Hypothalamus (tissue), 51 donors: ENCODE measurements at regions not wholly inside any gene's neighbourhood (a gene's known extent, or its start where the extent isn't known, plus 50 kb on each side); places are given as distances from the start of the nearest gene placed in this dataset.

Experiments used
- DNase-seq, 51 donors: peaks; one replicate each; lab custom pipeline; 2025; lab: John Stamatoyannopoulos, UW

DNA sequence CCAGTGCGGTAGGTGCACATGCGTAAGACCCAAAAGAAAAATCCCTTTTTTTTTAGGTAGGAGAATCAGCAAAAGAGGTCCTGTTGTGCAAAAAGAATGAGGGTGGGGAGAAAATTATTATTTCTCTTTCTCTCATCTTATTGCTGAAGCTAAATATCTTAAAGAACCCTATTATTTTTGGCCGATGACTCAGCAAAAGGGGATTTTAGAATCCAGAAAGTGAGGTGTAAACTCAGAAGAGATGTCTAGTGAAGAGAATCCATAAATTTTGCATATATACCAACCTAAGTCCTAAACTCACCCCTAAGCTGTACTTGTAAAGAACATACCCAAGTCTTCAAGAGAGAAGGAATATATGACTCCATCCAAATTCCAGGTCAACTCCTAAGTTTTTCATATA lies 386.3 kb upstream of the ZNF717 start:
- DNase-seq = no peak

DNA sequence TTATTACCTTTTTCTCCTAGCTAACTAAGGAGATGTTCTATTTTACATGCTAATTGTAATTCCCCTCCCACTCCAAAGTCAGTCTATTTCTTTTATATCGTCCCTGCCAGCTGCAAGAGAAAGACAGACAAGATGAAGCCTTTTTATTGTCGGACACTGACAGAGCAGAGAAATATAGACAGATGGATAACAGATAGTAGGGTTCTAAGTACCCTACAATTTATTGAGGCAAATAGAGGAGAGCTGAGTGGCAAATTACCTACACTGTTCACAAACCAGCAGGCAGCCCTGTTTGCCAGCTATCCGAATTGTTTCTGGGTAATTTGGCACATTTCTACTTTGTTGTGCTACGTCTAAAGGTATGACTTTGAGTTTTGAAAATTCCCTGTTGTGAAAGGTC lies 392.3 kb upstream of the ZNF717 start:
- no peak for DNase-seq

DNA sequence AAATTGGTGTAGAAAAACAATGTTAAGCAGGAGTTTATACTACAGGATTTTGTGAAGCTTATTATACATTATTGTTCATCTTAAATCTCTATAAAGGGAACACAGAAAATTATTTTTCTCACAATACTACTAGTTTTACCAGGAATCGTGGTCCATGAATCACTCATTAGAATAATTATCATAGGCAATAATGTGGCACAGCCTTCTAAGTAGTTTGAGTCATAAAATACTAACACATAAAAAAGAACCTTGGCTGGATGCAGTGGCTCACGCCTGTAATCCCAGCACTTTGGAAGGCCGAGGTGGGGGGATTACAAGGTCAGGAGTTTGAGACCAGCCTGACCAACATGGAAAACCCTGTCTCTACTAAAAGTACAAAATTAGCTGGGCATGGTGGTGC lies 393.1 kb upstream of the ZNF717 start:
- DNase-seq = no peak

DNA sequence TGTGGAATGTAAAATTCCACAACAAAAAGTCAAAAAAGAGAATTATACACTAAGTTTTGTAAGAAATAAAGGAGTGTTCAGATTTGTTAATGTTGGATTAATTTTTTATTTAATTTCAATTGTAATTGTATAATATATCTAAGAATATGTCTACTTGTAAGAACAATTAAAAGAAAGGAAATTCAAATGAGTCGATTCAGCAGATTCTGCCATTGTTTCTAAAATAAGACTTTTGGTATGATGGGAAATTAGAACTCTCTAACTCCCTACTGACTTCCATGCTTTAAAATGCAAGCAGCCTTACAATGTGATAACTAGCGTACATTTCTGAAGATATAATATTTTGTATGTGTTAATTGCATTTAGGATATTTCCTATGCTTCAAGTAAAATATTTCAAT lies 395.9 kb upstream of the ZNF717 start:
- no peak for DNase-seq

DNA sequence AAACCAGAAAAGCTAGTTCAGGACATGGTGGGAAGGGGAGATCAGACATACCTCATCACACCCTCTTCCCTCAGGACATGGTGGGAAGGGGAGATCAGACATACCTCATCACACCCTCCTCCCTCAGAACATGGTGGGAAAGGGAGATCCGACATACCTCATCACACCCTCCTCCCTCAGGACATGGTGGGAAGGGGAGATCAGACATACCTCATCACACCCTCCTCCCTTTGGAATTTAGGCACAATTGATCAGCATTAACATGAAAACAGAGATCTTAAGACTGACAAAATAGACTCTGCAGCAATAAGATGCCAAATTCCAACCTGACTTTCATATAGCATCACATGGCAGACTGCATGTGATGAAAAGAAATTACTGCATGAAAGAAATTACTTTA lies 412.7 kb upstream of the ZNF717 start:
- no peak for DNase-seq

DNA sequence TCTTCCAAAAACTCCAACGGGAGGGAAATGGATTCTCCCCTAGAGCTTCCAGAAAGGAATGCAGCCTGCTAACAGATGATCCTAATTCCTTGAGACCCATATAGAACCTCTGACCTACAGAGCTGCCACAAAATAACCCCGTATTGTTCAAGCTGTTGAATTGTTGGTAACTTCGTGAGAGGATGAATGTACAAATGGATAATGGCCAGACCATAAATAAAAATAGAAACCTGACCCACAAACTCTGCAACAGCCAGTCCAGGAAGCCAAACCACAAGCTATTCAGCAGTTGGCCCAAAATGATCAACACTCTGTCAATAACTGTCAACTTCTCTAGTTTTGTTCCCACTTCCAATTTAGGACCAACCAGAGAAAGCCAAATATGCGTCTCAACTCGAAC lies 414.0 kb upstream of the ZNF717 start:
- DNase-seq = no peak

DNA sequence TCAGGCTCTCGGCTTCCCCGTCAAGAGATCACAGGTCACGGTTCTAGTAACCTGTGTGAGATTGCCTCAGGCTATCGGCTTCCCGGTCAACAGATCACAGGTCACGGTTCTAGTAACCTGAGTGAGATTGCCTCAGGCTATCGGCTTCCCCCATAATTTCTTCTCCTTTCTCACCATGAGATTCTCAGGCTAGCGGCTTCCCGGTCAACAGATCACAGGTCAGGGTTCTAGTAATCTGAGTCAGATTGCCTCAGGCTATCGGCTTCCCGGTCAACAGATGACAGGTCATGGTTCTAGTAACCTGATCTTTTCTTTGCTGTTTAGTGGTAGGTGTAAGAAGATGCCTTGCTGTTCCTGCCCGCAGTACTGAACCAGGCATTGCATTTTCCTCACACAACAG lies 418.2 kb upstream of the ZNF717 start:
- DNase-seq = no peak

DNA sequence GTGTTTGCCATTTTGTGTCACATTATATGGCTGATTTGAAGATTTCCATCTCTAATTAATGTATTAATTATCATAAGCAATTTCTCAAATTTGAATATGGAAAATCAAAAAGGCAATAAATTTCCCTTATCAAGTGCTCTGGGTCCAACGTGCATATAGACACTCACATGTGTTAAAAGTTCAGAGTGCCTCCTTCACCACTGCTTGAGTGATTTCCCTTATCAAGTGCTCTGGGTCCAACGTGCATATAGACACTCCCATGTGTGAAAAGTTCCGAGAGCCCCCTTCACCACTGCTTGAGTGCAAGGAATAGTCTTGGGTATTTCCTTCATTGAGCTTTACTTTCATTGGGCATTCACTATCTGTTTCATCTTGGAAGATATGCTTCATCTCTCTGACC lies 421.0 kb upstream of the ZNF717 start:
- DNase-seq = no peak

DNA sequence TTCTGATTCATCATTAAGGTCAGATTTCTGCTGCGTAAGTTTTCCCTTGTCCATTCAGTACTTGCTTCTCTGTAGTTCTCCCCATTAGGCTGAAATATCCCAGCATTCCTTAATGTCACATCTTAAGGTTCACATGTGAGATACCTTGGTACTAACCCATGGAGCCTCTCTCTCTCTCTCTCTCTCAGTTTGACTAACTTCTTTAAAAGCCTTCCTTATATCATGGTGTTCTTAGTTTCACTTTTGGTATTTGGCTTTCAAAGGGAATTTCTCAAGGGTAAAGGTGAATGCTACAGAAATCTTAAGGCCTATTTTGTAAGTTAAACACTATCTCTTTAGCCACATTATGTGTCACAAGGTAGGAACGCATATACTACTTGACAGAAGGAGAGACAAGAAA lies 427.3 kb upstream of the ZNF717 start:
- DNase-seq = no peak

DNA sequence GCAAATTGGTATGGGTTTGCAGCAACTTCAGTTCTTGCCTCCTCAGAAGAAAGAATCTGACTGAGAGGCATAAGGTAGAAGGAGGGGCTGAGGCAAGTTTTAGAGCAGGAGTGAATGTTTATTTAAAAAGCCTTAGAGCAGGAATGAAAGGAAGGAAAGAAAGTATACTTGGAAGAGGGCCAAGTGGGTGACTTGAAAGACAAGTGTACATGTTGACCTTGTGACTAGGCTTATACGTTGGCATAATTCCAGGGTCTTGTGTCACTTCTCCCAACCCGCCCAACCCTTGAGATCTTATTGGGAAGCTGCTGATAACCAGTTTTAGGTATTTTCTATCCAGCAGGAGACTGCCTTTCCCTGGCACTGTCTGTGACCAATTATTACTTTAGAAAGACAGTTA lies 436.9 kb upstream of the ZNF717 start:
- no peak for DNase-seq

DNA sequence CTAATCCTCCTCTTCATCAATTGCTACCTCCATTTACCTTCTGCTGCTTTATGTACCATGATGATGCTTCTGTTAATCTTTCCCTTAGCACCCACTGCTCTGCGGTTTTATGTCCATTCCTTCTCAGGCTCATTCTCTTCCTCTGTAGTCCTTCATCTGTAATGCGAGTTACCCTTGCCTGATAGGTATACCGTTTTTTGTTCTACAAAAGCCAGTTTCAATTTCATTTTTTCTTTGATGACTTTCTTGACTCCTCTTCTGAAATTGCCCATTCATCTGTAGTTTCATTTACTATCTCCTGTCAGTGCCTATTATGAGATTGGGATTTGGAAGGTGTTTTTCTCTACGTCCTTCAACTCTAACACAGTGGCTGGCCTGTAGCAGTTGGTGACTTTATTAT lies 445.9 kb upstream of the ZNF717 start:
- no peak for DNase-seq

DNA sequence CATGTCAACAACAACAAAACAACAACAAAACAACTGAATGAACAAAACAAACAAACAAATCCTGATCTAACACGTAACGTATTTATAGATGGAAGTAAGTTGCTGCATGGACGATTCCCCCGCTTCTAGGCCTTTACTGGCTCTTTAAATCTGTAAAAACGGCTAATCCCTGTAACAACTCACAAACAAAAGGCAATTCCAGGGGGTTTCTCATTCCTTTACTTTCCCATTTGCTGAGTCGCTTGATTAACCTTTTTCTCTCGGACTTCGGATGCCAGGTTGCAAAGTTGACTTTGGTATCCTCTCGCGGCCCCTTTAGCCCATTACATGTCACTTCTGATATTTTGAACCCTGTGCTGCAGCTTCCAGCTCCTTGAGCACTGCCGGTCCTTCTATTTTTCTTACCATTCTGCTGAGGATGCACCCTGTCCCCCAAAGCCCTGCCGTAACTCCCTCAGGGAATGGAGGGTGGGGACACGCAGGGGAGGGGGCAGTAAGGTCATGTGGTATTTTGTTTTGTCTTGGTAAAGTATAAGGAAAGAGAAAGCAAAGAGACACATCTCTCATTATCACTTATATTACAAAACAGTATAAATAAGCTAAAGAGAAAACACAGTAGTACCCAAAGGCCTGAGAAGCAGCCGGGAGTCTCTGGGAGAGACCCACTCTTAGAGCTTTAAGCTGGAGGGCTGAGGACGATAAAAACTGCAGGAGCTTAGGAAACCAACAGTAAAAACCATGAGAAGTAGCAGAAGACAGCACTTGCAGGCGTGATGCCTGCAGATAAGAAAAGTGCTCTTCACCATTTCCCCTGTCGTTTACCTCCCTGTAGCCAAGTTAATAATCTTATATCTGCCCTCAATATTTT lies 457.8 kb upstream of the ZNF717 start:
- DNase-seq = no peak

DNA sequence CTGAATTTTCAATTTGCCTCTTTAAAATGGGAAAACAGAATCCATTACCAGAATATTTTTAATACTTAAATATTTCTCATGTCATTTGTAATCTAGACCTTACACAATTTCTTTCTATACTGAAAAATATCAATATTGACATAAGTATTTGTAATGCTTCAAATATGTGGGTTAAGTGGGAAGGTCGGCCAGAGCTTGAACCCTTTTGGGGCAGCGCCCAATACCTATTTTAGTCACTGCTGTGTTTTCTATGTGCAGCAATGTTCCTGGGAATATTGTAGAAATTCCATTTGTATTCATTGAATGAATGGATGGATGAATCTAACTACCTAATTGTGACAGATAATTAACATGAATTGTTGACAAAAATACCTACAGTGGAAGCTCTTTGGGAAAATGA lies 459.7 kb upstream of the ZNF717 start:
- DNase-seq = no peak

DNA sequence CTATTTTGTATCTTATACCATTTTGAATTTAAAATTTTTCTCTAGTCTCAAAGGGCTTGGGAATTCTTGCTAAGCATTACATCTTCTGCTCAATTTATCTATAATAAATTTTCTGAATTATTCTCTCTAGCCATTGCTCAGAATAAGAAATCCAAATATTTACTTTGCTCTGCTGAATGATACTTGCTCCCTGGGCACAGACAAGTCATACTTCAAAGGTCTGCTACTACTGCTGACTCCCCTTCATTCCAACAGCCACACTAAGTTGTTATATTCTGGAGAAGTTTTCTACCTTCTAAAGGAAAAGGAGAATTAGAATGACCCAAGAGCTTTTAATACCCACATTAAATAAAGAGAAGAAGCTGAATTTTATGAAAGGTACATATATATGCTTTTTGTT lies 460.3 kb upstream of the ZNF717 start:
- no peak for DNase-seq

DNA sequence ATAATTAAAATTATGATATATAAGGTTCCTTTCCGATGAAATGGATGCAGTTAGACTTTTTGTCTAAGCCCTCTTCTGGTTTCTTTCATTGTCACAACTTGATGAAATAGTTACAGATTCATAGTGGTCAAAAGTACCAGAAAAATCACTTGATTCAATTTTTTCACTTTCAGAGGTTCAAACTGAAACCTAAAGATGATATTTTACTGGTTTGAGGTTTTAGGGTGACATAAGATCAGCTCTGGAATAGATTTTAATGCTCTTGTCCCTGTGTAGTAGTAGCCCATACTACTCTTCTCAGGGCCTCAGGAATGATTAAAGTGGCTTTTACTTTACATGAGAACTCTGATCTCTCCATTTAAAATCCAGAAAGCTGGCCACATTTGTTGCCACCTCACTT lies 479.1 kb upstream of the ZNF717 start:
- no peak for DNase-seq

DNA sequence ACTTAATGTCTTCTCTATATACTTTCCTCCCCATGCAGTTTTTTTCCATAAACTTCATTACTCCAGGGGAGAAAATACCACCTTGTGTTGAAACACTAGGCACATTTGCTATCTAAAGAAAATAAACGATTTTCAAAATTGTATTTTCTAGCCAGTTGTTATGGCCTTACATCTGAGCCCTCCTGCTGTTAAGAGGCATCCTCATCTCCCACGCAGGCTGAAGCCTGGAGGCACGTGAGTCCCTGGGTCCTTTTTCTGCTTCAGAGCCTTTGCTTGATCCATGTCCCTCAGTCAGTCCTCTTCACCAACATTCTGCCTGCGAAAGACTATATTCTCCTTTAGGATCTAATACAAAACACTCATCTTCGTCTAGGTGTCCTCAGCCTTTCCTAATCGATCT lies 479.6 kb upstream of the ZNF717 start:
- DNase-seq = no peak

DNA sequence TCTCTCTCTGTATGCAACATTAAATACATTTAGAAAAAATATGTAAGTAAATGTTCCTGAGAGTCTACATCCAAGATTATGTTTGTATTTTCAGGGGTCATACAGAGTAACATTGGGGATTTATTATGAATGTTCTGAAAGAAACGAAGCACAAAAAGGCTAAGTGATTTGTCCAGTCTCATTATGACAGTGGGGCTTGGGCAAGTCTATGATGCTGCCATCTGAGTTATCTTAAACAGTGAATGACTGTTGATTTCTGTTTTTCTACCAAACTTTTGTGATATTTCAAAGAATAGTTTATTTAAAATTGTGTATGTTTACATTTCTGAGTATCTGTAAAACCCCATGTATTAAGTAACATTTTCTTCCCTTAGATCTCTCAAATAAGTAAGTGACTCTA lies 481.2 kb upstream of the ZNF717 start:
- DNase-seq = no peak

DNA sequence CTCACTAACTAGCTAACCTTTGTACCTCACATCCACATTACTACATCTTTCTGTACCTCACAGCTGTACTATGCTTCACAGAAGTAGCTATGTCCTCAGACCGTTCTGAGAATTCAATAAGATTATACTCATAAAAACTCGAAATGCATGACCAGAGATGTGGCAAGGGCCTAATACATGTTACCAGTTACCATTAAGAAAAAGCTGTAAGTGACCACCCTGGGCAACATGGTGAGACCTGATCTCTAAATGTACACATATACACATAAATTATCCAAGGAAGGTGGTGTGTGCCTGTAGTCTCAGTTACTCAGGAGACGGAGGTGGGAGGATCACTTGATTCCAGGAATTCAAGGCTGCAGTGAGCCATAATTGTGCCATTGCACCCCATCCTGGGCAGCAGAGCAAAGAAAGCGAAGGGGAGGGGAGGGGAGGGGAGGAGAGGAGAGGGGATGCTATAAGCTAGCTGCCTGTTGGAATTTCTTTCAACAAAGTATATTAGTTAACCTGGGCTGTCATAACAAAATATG lies 482.6 kb upstream of the ZNF717 start:
- DNase-seq = no peak

DNA sequence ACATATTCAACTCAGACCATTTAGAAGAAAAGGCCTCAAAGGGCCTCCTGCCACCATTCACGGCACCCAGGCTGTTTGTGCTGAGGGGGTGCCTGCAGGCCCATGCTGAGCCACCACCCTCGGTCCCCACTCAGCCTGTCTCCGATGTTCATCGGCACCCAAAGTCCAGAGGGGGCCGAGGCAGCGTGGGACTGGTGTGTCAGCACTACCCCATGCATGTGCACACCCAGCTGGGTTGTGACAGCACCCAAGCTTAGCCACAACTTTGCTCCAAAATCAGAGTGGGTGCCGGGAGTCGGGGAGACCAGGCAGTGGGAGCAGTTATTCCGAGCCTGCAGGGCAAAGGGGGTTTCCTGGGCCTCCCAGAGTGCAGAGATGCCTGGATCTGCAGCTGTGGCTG lies 508.5 kb upstream of the ZNF717 start:
- no peak for DNase-seq

DNA sequence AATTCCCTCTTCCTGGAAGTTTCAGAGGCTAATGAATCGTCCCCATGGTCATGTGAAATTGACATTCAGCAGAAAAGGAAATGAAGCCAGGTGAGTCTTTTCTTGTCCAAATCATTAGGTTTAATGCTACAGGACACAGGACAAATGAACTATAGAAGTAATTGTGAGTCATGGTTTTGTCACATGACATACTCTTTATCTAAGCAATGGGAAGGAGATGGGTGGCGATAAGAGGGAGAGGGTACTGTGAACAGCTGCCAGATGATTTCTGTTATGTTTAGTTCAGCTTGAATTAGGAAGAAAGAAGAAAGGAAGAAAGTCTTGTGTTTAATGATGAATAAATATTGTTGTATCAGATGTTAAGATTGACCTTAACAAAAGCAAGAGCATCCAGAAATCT lies 515.4 kb upstream of the ZNF717 start:
- DNase-seq = no peak

DNA sequence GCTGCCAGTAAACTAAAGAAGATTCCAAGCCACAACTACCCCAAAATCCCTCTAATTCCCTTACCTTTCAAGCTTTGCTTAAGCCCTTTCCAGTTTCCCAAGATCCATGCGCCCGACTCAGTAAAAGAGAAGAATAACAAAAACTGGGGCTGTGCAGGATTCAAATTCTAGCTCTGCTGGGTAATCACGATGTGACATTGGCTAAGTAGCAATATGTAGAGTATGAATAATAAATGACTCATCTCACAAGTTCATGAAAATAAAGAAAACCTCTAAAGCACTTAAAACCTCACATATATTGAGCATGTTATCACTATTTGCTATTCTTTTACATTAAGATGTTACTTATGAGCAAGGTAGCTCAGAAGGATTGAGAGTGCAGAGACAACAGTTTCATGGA lies 522.2 kb upstream of the ZNF717 start:
- DNase-seq = no peak

DNA sequence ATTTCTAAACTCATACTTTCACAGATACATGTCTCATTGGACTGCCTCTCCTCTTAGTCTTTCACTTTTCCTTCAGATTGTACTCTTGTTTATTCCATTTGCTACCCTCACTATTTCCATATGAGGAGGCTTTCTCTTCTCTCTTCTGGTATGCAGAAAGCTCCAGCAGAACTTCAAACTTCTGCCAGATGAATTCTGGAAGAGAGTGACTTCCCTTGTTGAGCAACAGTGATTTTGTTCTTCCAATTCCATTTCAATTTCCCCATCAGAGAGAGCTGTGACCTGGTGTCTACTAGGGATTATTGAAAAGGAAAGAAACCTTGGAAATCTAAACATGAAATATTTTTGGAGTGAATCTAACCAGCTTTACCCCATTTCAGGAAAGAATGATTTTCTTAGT lies 523.2 kb upstream of the ZNF717 start:
- no peak for DNase-seq

DNA sequence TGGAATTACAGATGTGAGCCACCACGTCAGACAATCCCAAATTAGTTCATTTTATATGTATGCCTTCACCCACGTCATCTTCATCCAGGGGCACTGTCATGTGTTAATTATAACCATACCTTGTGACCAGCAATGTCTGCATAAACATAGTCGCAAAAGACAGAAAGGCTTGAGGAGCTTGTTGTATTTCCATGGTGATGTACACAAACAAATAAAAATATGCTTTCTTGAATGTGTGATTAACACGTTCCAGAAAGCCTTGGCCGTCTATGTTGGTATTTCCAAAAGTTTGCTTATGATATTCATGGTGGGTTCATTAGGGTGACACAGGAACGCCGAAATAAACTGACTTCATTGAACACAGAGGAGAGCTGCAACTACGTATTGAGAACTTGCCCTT lies 524.7 kb upstream of the ZNF717 start:
- no peak for DNase-seq
